Left colon (tissue), 2 donors: ENCODE measurements at regions not wholly inside any gene's neighbourhood (a gene's known extent, or its start where the extent isn't known, plus 50 kb on each side); places are given as distances from the start of the nearest gene placed in this dataset.

ENCODE experiments used
- ATAC-seq: fragments of 200-7000 bp; cut with Tn5 transposase; one replicate; pipeline ENCODE4 v1.9.1; 2020; ENCODE audit warnings: mild to moderate bottlenecking, moderate library complexity
- DNase-seq, 2 donors: peaks; one replicate each; pipeline ENCODE4 v3.0.0-alpha.2; 2020
- intact Hi-C, 2 donors: fragments of 100-400 bp; cut with DNase I in 1 of 2; cut with micrococcal nuclease in 1 of 2; formaldehyde crosslinking; loops; one replicate each; pipeline versions ENCODE4 v1.11.2 to v1.14.0; 2022; cut with DNase I, micrococcal nuclease
- donor health status: DM: no; HTN: no; CAD: no.
- donor health status: DM: yes; HTN: yes; CAD: no.

DNA sequence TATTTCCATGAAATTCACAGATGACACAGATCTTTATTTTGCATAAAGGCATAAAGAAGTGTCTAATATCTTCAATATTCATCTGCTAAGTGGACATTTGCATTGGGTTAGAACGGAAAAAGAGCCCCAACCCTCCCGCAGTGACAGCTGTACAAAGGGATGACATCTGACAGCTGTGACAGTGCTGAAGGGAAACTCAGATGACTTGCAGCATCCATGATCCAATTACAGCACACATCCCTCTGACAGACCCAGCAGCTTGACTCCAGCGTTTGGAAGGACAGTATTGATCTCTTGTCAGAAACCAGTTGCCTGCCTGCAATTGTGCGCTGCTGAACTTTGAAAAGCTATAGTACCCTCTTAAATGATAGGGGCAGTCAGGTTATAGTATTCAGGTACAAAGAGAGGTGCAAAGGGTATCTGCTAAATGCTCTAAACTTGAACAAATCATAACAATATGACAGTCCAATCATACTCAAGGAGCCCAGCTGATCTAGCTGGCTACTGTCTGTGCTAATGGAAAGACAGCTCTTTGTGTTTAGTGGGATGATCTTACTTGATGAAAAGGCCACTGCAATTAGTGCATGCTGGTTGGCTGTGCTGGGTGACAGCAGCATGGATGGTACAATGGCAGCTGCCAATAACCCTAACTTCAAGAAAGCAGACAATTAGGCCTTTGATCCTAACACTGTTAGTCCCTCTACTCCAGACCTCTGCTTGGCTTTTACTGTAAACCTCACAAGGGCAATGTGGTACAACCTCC, 599.2 kb downstream of the NR4A2 start:
- intact Hi-C loops: no loop called here
- ATAC-seq: no peak
- DNase-seq: no peak

DNA sequence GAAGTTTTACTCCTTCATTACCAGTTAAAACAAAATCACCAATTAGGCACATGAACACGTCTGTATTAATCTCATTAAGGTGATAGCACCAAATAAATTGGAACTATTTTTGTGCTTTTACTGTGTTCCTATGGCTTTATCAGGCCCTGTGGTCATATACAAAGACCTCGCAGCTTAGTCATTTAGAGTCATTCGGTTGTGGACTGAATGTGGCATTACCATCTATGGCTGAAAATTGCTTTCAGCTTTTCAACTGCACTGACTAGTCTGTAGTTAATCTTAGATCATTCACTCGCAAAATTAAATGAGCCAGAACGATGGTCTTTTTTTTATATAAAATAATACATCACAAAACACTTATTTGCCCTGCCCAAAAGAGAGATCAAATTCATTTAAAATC, 601.7 kb downstream of the NR4A2 start:
- no peak for ATAC-seq
- intact Hi-C loops: no loop called here
- DNase-seq: no peak

DNA sequence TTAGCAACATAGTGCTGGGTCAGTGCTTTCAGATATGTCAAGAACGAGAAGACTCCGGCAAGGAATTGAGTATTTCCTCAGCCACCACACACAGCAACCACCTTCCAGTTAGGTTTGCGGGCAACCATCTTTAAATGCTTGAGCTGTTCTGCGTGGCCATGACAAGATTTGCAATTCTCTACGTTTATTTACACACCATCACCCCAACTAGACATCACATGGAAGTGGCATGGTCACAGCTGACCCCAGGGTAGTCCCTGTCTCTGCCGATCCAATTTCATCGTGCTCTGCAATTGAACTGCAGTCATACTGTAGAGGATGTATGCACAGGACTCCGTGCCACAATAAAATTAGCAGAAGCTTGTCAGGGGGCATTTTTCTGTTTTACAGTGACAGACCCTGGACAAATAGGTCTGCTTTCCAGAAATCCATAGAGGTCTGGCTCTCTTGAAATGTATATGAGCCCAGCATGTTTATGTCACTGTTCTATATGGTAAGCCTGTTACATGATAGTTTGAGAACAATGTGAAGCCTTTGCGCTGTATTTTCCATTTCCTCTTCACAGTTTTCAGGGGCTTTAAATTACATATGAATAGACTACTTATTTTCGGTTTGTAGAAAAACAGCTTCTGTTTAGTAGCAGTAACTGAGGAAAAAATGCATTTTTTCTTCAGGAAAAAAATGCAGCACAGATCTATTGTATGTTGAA, 605.2 kb downstream of the NR4A2 start:
- no peak for ATAC-seq
- no peak for DNase-seq
- intact Hi-C loops: no loop called here

DNA sequence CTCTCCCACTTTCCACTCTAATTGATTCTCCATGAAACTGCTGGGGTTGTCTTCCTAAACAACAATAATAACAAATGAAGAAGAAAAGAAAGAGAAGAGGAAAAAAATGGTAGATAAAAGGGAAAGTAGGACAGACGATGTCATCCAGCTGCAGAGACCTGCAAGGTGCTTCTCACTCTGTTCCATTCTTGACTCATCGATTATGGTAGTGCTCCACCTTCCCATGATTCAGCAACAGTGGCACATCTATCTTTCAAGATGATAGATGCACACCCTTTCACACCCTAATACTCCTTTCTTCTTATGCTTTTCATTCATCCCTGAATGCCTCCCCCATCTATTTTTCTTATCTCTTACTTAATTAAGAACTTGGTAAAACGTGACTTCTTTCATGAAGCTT, 610.2 kb downstream of the NR4A2 start:
- intact Hi-C loops: no loop called here
- DNase-seq (no peak), ATAC-seq (no peak)

DNA sequence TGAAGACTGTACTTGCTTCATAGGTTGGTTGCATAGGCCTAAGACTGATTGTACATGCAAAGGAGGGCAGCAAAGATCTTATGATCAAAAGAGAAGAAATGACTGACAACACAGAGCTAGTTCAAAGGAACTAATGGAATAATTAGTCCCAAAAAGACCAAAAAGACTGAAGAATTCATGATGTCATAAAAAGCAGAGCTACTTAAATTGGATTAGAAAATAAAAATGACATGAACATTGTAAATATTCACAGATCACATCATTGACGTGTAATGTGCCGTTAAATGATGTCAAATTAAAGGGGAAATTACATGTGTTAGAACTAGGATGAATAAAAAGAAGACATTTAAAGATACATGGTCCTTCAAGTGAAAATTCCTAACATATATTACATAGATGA, 616.8 kb downstream of the NR4A2 start:
- intact Hi-C loops: no loop called here
- no peak for DNase-seq
- ATAC-seq: no peak

DNA sequence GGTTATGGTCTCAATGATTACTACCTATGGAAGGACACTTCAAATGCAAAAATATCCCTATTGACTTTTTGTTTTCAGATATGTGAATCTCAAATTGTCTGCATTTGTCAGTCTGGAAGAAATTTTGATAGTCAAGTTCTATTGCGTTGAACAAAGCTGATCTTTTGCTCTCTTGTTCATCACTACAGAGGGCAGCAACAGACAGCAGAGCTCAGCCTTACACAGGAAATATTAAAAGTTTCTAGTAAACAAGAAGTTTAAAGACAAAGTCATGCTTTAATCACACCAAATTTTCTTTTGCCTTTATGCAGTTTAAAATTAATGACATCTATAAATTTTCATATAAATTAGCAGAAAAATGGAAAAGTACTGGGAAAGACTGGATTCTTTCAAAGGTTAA, 617.5 kb downstream of the NR4A2 start:
- intact Hi-C loops: no loop called here
- no peak for DNase-seq
- ATAC-seq: no peak

DNA sequence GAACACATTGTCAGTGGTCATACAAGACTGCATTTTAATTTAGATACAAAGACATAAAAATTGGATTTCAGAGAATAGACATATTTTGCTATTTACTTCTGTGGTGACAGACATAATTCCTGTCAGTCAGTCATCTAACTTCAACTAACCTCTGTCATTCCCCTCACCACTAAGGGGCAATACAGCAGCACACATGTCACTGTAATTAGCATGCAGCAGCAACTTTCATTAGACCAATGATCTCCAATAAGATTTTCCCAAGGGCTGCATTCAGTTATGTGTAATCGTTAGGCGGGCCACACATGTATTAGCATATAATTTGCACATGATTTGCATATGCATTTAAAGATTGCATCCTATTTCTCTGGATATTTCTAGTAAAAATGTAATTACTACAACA, 624.5 kb downstream of the NR4A2 start:
- intact Hi-C loops: no loop called here
- ATAC-seq (no peak), DNase-seq (no peak)

DNA sequence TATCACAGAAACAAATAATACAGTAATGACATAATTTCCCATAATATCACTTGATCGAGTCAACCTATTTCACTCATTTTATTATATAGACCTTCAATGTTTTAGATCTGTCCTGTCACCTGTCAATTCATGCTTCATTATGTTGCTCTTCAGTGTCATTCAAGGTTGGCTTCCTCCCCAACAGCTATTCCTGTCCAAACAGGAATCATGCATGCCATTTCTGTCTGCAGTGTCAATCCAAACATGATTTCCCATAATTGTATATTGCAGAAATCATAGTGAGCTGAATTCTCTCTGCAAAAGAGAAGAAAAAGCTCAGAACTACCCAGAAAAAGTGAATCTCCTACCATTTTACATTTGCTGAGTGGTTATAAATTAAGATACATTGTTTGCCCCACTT, 628.6 kb downstream of the NR4A2 start:
- ATAC-seq (no peak), DNase-seq (no peak)
- intact Hi-C loops: no loop called here

DNA sequence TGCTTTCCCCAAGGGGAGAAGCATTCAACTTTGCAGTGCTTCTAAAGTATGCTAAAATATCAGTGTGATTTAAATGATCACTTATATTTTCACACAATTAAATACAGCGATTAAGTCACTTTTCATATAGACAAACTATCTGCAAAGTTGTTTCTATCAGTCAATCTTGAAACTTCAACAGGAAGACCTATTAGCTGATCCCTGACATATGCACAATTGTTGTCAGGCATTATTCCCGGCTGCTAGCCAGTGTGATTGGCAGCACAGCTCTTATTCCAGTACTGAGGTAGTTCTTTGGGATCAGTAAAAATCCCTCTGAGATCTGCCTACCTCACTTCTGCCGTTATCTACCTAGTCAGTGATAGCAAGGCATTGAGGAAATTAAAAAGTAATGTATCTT, 629.5 kb downstream of the NR4A2 start:
- ATAC-seq: no peak

DNA sequence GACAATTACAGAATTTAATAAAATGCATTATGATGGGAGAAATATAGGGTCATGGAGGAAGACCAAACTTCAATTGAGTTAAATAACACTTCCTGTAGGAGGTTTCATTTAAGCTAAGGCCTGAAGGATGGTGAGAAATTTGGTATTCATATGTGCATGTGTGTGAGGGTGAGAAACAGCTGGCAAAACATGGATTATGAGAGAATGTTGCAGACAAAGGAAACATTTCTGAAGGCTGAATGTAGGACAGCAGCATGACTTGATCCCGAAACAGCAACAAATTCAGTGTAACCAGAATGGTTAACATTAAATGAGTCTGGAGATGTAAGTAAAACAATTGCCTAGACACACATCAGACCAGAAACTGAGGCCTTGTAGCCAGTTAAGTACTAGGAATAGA, 630.8 kb downstream of the NR4A2 start:
- intact Hi-C loops: no loop called here
- ATAC-seq (no peak), DNase-seq (no peak)

More for the DNA sequence above, 629.5 kb downstream of the NR4A2 start:
- no peak for DNase-seq
- intact Hi-C loops: no loop called here

DNA sequence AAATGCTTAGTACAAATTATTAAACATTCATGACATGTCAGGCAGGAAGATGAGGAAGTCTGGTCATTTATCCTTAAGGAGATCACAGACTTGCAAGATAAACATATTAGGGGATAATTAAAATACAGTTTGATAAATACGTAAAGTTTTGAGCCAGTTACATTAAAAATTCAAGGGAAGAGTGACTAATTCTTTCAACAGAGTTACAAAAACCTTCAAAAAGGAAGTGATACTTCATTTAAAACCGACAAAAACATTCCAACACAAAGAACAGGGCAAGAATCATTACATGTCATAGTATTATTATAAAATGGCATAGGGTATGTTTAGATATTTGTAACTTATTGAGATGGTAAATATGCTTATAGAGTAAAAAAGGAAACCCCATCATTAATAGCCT, 636.0 kb downstream of the NR4A2 start:
- ATAC-seq (no peak), DNase-seq (no peak)
- intact Hi-C loops: no loop called here

DNA sequence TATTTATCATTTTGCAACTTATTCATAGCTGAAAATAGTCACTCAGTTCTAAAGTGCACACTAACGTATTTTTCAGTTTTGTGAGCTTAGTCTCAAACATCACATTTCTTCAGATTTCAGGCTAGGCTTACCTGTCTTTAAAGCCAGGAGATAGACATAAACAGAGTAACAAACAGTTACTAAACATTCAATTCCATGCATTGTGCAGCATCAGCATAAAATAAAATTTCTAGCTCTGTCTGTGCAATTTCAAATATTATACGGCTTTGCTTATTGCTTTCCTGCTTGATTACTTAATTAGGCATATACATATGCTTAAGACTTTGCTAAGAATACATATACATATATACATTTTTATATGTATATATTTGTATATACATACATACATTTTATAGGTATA, 637.0 kb downstream of the NR4A2 start:
- intact Hi-C loops: no loop called here
- ATAC-seq: no peak
- DNase-seq: no peak

DNA sequence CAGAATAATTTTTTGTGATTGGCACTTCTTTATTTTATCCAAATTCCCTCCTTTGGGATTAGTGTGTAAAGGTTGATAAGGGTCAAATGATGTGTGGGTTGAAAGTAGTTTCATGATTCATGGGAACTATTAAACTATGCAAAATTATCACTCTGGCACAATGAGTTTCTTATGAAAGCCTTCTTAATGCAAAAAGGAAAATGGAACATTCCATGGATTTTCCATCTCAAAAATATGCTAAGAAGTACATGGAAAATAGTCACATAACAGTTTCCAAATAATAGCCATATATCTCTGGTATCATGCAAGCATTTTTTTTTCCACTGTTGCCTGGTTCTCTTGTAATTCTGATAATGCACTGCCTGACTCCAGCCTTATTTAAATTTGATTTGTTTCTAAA, 639.7 kb downstream of the NR4A2 start:
- intact Hi-C loops: no loop called here
- DNase-seq (no peak), ATAC-seq (no peak)

DNA sequence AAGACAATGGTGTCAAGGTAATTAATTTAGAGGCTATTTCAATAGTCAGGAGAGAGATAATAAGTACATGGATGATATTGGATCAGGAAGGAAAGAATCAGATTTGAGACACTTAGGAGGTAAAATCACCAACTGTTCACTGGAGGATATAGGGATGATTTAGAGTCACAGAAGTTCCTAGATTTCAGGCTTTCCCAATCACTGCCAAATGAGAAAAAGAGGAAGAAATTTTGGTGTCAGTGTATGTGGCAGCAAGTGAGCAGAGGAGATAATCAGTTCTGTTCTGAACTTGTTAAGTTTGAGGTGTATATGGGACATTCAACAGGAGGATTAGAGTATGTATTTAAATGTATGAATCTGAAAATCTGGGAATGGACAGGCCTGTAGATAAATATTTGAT, 640.4 kb downstream of the NR4A2 start:
- DNase-seq (no peak), ATAC-seq (no peak)
- intact Hi-C loops: no loop called here

DNA sequence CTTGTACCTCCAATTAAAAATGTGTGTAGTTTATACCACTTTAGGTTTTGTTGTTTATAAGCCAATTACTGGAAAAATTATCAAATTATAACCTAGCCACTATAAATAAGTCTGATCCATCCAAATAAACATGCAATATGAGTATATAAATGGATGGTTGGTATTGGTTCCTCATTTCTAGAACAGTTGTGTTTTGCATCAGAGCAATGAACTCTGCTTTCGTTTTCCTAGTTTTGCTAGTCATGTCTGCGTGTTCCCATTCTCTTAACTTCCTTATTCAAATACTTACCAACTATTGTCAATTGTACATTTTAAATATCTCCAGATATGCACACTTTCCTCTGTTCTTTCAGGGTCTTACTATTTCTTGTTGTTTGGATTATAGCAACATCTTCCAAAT, 641.7 kb downstream of the NR4A2 start:
- no peak for ATAC-seq
- intact Hi-C loops: no loop called here
- DNase-seq: no peak

DNA sequence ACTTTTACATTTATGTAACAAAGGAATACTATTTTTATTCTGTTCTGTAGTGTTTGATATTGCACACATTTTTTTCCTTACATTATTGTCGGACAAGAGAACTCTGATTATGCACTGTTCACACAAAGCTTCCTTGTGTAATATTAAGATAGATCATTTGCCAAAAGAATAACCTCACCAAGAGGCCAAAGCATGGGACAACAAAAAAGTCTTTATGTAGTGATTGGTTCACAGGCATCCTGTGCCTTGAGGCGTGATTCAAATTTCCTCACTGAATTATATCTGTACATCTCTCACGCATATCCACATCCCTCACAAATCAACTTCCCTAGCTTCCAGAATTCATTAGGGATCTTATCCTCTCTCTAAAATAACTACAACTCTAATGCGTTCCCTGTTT, 642.7 kb downstream of the NR4A2 start:
- no peak for DNase-seq
- intact Hi-C loops: no loop called here
- no peak for ATAC-seq

DNA sequence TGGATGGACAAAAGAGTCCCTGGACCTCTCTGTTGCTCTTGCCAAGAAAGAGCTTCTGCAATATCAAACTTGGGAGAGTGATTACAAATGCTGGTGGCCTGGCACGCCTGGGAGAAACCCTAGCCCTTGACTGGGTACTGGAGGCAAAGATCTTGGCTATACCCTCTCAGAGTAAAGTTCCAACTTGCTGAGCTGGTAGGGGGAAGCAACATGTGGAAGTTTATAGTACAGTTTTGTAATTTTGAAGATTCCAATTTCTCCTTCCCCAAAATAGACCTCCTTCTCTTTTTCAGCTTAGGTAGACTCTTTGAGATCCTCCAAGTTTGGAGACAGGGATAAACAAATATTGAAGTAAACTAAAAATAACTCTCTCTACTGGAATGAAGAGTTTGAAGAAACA, 645.3 kb downstream of the NR4A2 start:
- ATAC-seq (no peak), DNase-seq (no peak)
- intact Hi-C loops: no loop called here

DNA sequence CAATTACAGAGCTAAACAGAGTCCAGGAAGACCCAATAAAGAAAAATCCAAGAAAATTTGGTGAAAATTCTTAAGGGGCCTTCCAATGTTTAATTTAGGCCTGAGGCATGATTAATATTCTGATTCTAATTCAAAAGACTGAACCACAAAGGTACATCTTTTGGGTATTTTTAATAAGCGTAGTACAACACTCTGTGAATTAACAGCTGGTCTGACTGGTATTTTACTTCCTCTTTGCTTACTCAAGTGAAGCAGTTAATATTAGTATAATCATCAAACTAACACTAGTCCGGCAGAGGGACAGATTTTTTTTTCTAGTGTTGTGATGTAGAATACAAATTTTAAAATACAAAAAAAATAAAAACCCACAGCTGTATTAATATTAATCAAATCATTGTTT, 652.9 kb downstream of the NR4A2 start:
- DNase-seq (no peak), ATAC-seq (no peak)
- intact Hi-C loops: no loop called here

DNA sequence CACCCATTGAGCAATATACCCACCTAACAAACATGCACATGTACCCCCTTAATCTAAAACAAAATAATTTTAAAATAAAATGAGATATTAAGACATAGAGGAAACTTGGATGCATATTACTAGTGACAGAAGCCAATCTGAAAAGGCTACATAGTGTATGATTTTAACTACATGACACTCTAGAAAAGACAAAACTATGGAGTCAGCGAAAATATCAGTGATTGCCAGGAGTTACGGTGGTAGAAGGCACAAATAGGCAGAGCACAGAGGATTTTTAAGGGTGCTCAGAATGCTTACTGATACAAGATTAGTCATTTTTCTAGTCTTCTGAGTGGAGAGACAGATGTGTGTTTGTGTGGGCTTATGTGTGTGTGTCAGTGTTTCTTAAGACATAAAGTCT, 656.6 kb downstream of the NR4A2 start:
- no peak for ATAC-seq
- DNase-seq: no peak

DNA sequence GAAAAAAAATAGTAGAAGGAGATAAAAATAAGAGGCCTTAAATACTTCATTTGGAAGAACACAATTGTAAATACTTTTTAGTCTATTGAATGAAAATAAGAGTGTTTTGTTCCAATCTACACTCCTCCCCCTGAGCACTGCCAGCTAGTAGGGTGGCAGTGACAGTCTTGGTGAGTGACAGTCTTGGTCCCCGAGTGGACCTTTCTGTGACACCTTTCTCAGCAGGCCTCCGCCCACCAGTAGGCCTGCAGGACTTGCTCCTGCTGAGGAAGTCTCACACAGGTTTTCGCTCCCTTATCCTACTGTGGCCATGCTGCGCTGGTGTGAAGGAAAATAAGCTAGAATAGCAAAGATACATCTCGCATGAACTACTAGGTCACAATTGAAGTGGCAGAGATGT, 666.8 kb downstream of the NR4A2 start:
- intact Hi-C loops: no loop called here
- no peak for DNase-seq
- no peak for ATAC-seq

More for the DNA sequence above, 656.6 kb downstream of the NR4A2 start:
- intact Hi-C loops: no loop called here

DNA sequence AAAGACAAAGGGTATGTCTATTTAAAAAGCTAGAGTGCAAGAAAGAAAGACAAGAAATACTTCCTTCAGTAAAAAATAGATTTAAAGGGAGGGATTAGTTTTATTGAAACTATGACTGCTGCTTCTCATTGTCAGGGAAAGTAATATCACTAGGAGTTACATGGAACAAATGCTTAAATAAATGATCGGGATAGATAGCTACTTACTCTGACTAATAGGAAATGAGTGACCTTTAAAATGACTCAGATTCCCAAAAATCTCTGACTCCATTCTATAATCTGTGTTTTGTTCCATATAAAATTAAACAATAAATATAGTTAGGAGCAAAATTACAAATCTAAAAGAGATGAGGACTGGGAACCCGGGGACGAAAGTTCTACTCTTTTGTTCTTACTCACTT, 669.3 kb downstream of the NR4A2 start:
- intact Hi-C loops: no loop called here
- no peak for DNase-seq
- ATAC-seq: no peak
